ENCODE measurements at regions not wholly inside any gene's neighbourhood (a gene's known extent, or its start where the extent isn't known, plus 50 kb on each side); places are given as distances from the start of the nearest gene placed in this dataset.

GRCh38 chr18:10315522-10315921 lies 138.9 kb upstream of the APCDD1 start:
- DNase-seq (ENCODE audit: low spot score): no peak
- no peak for ATAC-seq (ENCODE audit: low read depth)
- Histone ChIP-seq H3K9me3 (ENCODE audit: severe bottlenecking) (no peaks in the 10 kb centered on the region), H3K27ac (ENCODE audit: poor library complexity, severe bottlenecking) (no peak overlapping the region), H3K4me3 (ENCODE audit: severe bottlenecking) (no peak overlapping the region), H3K4me1 (ENCODE audit: insufficient read depth, poor library complexity, severe bottlenecking) (no peaks in the 10 kb centered on the region), H3K27me3 (ENCODE audit: insufficient read depth, poor library complexity, severe bottlenecking) (no peaks in the 10 kb centered on the region), H3K36me3 (ENCODE audit: low read depth) (no peaks in the 10 kb centered on the region)
- TF ChIP-seq CTCF (IDR thresholded peaks at IDR 0.05; ENCODE audit: poor library complexity, severe bottlenecking): no peak

GRCh38 chr18:10316778-10317177 lies 137.7 kb upstream of the APCDD1 start:
- ATAC-seq (ENCODE audit: low read depth) (no peak), DNase-seq (ENCODE audit: low spot score) (no peak)
- Histone ChIP-seq H3K27me3 (ENCODE audit: insufficient read depth, poor library complexity, severe bottlenecking) (no peaks in the 10 kb centered on the region), H3K4me1 (ENCODE audit: insufficient read depth, poor library complexity, severe bottlenecking) (no peaks in the 10 kb centered on the region), H3K27ac (ENCODE audit: poor library complexity, severe bottlenecking) (no peak overlapping the region), H3K36me3 (ENCODE audit: low read depth) (no peaks in the 10 kb centered on the region), H3K4me3 (ENCODE audit: severe bottlenecking) (no peak overlapping the region), H3K9me3 (ENCODE audit: severe bottlenecking) (no peaks in the 10 kb centered on the region)
- no peak for TF ChIP-seq CTCF (IDR thresholded peaks at IDR 0.05; ENCODE audit: poor library complexity, severe bottlenecking)

- ATAC-seq (ENCODE audit: low read depth) (no peak), DNase-seq (ENCODE audit: low spot score) (no peak)
- Histone ChIP-seq H3K36me3 (ENCODE audit: low read depth) (no peaks in the 10 kb centered on the region), H3K27me3 (ENCODE audit: insufficient read depth, poor library complexity, severe bottlenecking) (no peaks in the 10 kb centered on the region), H3K27ac (ENCODE audit: poor library complexity, severe bottlenecking) (no peak overlapping the region), H3K4me3 (ENCODE audit: severe bottlenecking) (no peak overlapping the region), H3K4me1 (ENCODE audit: insufficient read depth, poor library complexity, severe bottlenecking) (no peaks in the 10 kb centered on the region), H3K9me3 (ENCODE audit: severe bottlenecking) (no peaks in the 10 kb centered on the region)
- no peak for TF ChIP-seq CTCF (IDR thresholded peaks at IDR 0.05; ENCODE audit: poor library complexity, severe bottlenecking)
Observed at GRCh38 chr18:10317864-10318690, 136.4 kb upstream of the APCDD1 start.

GRCh38 chr18:10318691-10318970 lies 135.8 kb upstream of the APCDD1 start:
- no peak for TF ChIP-seq CTCF (IDR thresholded peaks at IDR 0.05; ENCODE audit: poor library complexity, severe bottlenecking)
- no peak for DNase-seq (ENCODE audit: low spot score)
- Histone ChIP-seq H3K27me3 (ENCODE audit: insufficient read depth, poor library complexity, severe bottlenecking) (no peaks in the 10 kb centered on the region), H3K4me1 (ENCODE audit: insufficient read depth, poor library complexity, severe bottlenecking) (no peaks in the 10 kb centered on the region), H3K9me3 (ENCODE audit: severe bottlenecking) (no peaks in the 10 kb centered on the region), H3K4me3 (ENCODE audit: severe bottlenecking) (no peak overlapping the region), H3K27ac (ENCODE audit: poor library complexity, severe bottlenecking) (no peak overlapping the region), H3K36me3 (ENCODE audit: low read depth) (no peaks in the 10 kb centered on the region)
- ATAC-seq (ENCODE audit: low read depth): no peak

GRCh38 chr18:10319026-10319425 lies 135.4 kb upstream of the APCDD1 start:
- ATAC-seq (ENCODE audit: low read depth) (no peak), DNase-seq (ENCODE audit: low spot score) (no peak)
- Histone ChIP-seq H3K27ac (ENCODE audit: poor library complexity, severe bottlenecking) (no peak overlapping the region), H3K4me3 (ENCODE audit: severe bottlenecking) (no peak overlapping the region), H3K36me3 (ENCODE audit: low read depth) (no peaks in the 10 kb centered on the region), H3K27me3 (ENCODE audit: insufficient read depth, poor library complexity, severe bottlenecking) (no peaks in the 10 kb centered on the region), H3K4me1 (ENCODE audit: insufficient read depth, poor library complexity, severe bottlenecking) (no peaks in the 10 kb centered on the region), H3K9me3 (ENCODE audit: severe bottlenecking) (no peaks in the 10 kb centered on the region)
- no peak for TF ChIP-seq CTCF (IDR thresholded peaks at IDR 0.05; ENCODE audit: poor library complexity, severe bottlenecking)

All from RWPE2 (cell line).